Activated naive CD4-positive, alpha-beta T cell treated with anti-CD3 and anti-CD28 coated beads, Interleukin-2, amount 10 ng/mL, durations not matched to agents 7 days and 5 days (primary cell): ENCODE measurements at regions not wholly inside any gene's neighbourhood (a gene's known extent, or its start where the extent isn't known, plus 50 kb on each side); places are given as distances from the start of the nearest gene placed in this dataset.
A peak's percentile ranks its signal among the peaks of the same experiment; 100 is the strongest.
"Not testable (repeated sequence)": the region's sequence is repeated elsewhere in the genome, so short reads cannot be mapped to it uniquely, and the experiment has no call there.

Source experiments
- CTCF ChIA-PET: fragments of 350-600 bp; sonication (Branson Sonifier 250); formaldehyde crosslinking; loops from one replicate; lab custom pipeline; 2021; ENCODE audit warnings: antibody characterized with exemption; lab: Charles Lee
- DNase-seq: peaks from one replicate; pipeline ENCODE4 v3.0.0-alpha.2; 2020
- H3K27ac Mint-ChIP-seq: one replicate; pipeline ENCODE4 v1.8.0; 2021; ENCODE audit warnings: mild to moderate bottlenecking, moderate library complexity, mixed read lengths
- H3K27me3 Mint-ChIP-seq: one replicate; pipeline ENCODE4 v1.8.0; 2021; ENCODE audit warnings: mild to moderate bottlenecking, mixed read lengths
- H3K36me3 Mint-ChIP-seq: one replicate; pipeline ENCODE4 v1.8.0; 2021; ENCODE audit warnings: mixed read lengths
- H3K4me1 Mint-ChIP-seq: one replicate; pipeline ENCODE4 v1.8.0; 2021; ENCODE audit warnings: mixed read lengths
- H3K4me3 Mint-ChIP-seq: one replicate; pipeline ENCODE4 v1.8.0; 2021; ENCODE audit warnings: mild to moderate bottlenecking, moderate library complexity, mixed read lengths
- H3K9me3 Mint-ChIP-seq: one replicate; pipeline ENCODE4 v1.8.0; 2021; ENCODE audit warnings: mixed read lengths

GRCh38 chr21:35179990-35180540 is 131.0 kb upstream of the RUNX1 start:
- Mint-ChIP-seq H3K36me3 (peaks cover 8% of the 10 kb centered on the region), H3K9me3 (peaks cover 12% of the 10 kb centered on the region), H3K4me3 (no peak overlapping the region), H3K27ac (no peak overlapping the region), H3K4me1 (no peaks in the 10 kb centered on the region), H3K27me3 (no peaks in the 10 kb centered on the region)
- DNase-seq = no peak
- CTCF ChIA-PET = no interaction called here

DNA sequence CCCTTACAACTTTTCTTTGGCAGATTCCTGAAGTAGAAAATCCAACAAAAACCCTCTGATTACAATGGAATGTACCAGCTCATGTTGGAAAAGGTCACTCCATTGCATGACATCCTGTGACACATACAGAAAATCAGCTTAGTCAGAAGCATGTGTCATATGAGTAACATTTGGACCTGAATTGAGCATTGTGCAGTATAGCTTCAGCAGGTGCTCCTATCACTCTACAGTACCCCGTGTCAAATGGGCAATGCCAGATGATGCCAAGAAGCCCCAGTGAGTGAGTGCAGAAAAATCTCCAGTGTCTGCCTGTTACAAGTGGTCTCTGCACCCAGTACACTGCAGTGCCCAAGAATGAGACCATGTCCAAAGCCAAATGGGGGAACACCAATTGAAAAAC is 129.7 kb upstream of the RUNX1 start:
- no peak for DNase-seq
- Mint-ChIP-seq H3K27ac (no peak overlapping the region), H3K36me3 (peaks cover 9% of the 10 kb centered on the region)

DNA sequence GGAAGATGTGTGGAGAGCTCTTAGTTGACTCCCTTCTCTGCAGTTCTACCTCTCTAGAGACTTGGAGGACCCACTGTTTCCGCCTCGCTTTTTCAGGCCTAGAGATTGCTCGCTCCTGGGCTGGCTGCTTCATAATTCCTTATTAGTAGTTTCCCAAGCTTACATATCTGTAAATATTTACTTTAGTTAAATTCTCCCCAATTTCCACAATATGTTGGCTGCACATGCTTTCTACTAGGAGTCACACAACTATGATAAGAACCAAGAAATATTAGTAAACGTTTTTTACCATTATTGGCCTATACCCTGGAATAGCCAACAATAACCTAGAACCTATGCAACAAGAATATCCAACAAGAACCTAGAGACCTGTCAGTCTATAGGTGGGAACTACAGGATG is 129.0 kb upstream of the RUNX1 start:
- CTCF ChIA-PET = no interaction called here
- Mint-ChIP-seq H3K36me3 (peaks cover 8% of the 10 kb centered on the region), H3K9me3 (peaks cover 14% of the 10 kb centered on the region), H3K4me1 (peaks cover 10% of the 10 kb centered on the region), H3K27ac (no peak overlapping the region), H3K4me3 (no peak overlapping the region), H3K27me3 (no peaks in the 10 kb centered on the region)
- no peak for DNase-seq

More for the DNA sequence above, 129.7 kb upstream of the RUNX1 start:
- Mint-ChIP-seq H3K4me1 (peaks cover 2% of the 10 kb centered on the region), H3K27me3 (no peaks in the 10 kb centered on the region), H3K9me3 (peaks cover 14% of the 10 kb centered on the region), H3K4me3 (no peak overlapping the region)
- CTCF ChIA-PET = no interaction called here

DNA sequence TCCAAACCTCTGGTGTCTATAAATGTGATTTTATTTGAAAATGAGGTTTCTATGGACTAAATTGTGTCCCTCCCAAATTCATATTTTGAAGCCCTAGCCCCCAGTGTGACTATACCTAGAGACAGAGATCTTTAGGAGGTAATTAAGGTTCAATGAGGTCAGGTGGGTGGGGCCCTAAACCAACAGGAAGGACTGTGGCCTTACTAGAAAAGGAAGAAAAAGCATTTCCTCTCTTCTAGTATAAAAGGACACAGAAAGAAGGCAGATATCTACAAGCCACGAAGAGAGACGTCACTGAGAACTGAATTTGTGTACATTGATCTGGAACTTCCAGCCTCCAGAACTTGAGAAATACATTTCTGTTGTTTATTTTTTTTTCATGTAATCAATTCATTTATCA is 123.1 kb upstream of the RUNX1 start:
- Mint-ChIP-seq H3K4me3 (no peak overlapping the region), H3K9me3 (peaks cover 25% of the 10 kb centered on the region), H3K4me1 (peaks cover 41% of the 10 kb centered on the region), H3K27me3 (no peaks in the 10 kb centered on the region), H3K36me3 (peaks cover 24% of the 10 kb centered on the region), H3K27ac (peak overlapping the region; percentile 87)
- DNase-seq = peak; percentile 60
- CTCF ChIA-PET = no interaction called here

DNA sequence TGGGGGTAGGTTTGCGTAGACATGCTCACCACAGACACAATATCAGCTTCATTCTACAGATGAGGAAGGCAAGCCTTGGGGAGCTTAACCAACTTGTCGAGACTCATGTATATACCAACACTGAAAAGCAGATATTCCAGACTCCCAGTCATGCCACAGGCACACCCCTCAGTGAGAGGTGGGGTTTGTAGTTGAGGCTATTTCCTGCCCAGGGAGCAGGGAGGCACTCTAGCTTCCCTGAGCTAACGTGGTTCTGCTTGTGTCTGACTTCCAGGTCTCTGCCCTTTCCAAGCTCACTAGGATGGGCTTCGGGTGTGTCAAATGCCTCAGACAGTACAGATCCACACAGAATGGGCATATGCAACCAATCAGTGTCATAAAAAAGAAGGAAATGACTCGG is 122.3 kb upstream of the RUNX1 start:
- H3K27me3 Mint-ChIP-seq = peaks cover 4% of the 10 kb centered on the region
- peaks cover 24% of the 10 kb centered on the region for H3K36me3 Mint-ChIP-seq
- peaks cover 41% of the 10 kb centered on the region for H3K4me1 Mint-ChIP-seq
- H3K9me3 Mint-ChIP-seq = peaks cover 23% of the 10 kb centered on the region
- CTCF ChIA-PET = no interaction called here
- H3K4me3 Mint-ChIP-seq = no peak overlapping the region
- no peak for DNase-seq
- H3K27ac Mint-ChIP-seq = peak overlapping the region; percentile 15

- CTCF ChIA-PET = no interaction called here
- Mint-ChIP-seq H3K4me3 (no peak overlapping the region), H3K36me3 (peaks cover 24% of the 10 kb centered on the region), H3K27me3 (peaks cover 4% of the 10 kb centered on the region), H3K9me3 (peaks cover 19% of the 10 kb centered on the region), H3K4me1 (peaks cover 41% of the 10 kb centered on the region), H3K27ac (peak overlapping the region; percentile 15)
- DNase-seq = no peak
Observed at GRCh38 chr21:35170818-35171217, 121.7 kb upstream of the RUNX1 start.

DNA sequence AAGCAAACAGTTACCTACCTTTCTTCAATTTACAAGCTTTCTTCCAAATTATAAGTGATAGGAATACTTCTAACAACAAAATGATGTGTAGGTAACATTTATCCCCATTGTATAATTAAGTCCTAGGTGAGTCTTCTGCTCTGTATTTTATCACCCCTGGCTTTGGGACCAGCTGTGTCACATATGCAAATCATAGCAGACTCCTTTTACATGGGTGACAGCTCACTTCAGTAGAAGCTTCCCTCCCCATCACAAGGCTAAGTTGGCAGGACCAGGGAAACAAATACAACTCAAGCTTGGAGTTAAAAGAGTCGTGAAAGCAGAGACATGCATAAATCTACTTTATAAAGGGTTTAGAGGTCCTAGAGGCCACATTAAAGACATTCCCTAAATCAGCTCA is 121.1 kb upstream of the RUNX1 start:
- H3K4me3 Mint-ChIP-seq = no peak overlapping the region

DNA sequence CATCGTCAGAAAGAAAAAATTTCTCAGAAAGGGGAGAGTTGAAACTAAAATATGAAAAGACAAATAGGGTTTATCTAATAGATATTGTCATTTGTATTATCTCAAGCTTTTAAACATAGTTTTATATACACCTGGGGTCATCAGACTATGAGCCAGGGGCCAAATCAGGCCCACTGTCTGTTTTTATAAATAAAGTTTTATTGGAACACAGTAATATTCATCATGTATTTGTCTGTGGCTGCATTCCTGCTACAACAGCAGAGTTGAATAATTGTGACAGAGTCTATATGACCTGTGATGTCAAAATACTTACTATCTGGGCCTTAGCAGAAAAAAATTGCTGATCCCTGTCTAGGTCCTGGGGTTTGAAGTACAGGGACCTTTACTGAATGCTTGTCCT is 120.5 kb upstream of the RUNX1 start:
- CTCF ChIA-PET = no interaction called here
- H3K4me3 Mint-ChIP-seq = no peak overlapping the region

More for the DNA sequence above, 121.1 kb upstream of the RUNX1 start:
- Mint-ChIP-seq H3K27me3 (peaks cover 4% of the 10 kb centered on the region), H3K9me3 (peaks cover 22% of the 10 kb centered on the region), H3K27ac (no peak overlapping the region), H3K36me3 (peaks cover 23% of the 10 kb centered on the region), H3K4me1 (peaks cover 41% of the 10 kb centered on the region)
- CTCF ChIA-PET = no interaction called here
- DNase-seq = no peak

DNA sequence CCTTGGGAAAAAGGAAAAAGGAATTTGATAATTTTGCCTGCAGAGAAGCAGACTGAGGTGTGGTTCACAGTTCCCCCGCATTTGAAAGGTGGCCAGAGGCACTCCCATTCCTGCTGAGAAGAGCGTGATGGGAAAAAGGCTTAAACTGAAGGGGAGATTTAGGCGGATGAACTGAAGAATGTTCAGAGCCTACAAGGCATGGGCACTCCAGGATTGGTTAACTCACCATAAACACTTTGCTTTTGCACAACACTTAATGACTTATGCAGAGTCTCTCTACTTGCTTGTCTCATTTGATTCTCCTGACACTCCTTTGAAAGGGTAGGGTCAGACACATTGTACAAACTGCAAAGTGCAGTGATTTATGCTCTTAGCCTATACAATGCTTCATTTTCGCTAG is 119.6 kb upstream of the RUNX1 start:
- H3K27me3 Mint-ChIP-seq = peaks cover 4% of the 10 kb centered on the region
- no peak for DNase-seq
- H3K4me3 Mint-ChIP-seq = no peak overlapping the region
- peaks cover 38% of the 10 kb centered on the region for H3K4me1 Mint-ChIP-seq
- H3K27ac Mint-ChIP-seq = no peak overlapping the region
- H3K36me3 Mint-ChIP-seq = peaks cover 20% of the 10 kb centered on the region
- CTCF ChIA-PET = no interaction called here
- H3K9me3 Mint-ChIP-seq = peaks cover 21% of the 10 kb centered on the region

More for the DNA sequence above, 120.5 kb upstream of the RUNX1 start:
- H3K27me3 Mint-ChIP-seq = peaks cover 4% of the 10 kb centered on the region
- H3K27ac Mint-ChIP-seq = no peak overlapping the region
- peaks cover 41% of the 10 kb centered on the region for H3K4me1 Mint-ChIP-seq
- H3K36me3 Mint-ChIP-seq = peaks cover 20% of the 10 kb centered on the region
- DNase-seq = no peak
- H3K9me3 Mint-ChIP-seq = peaks cover 21% of the 10 kb centered on the region

GRCh38 chr21:35164971-35165483 is 115.9 kb upstream of the RUNX1 start:
- CTCF ChIA-PET = no interaction called here
- Mint-ChIP-seq H3K9me3 (peaks cover 7% of the 10 kb centered on the region), H3K27ac (no peak overlapping the region), H3K27me3 (peaks cover 4% of the 10 kb centered on the region), H3K4me3 (no peak overlapping the region), H3K36me3 (no peaks in the 10 kb centered on the region), H3K4me1 (peaks cover under 1% of the 10 kb centered on the region)
- DNase-seq = no peak

GRCh38 chr21:35164380-35164779 is 115.3 kb upstream of the RUNX1 start:
- H3K27me3 Mint-ChIP-seq = peaks cover 4% of the 10 kb centered on the region
- CTCF ChIA-PET = no interaction called here
- H3K27ac Mint-ChIP-seq = no peak overlapping the region
- no peak overlapping the region for H3K4me3 Mint-ChIP-seq
- DNase-seq = no peak
- H3K4me1 Mint-ChIP-seq = no peaks in the 10 kb centered on the region
- peaks cover 13% of the 10 kb centered on the region for H3K9me3 Mint-ChIP-seq
- no peaks in the 10 kb centered on the region for H3K36me3 Mint-ChIP-seq

- H3K4me1 Mint-ChIP-seq = no peaks in the 10 kb centered on the region
- CTCF ChIA-PET = no interaction called here
Observed at GRCh38 chr21:35163411-35163810, 114.3 kb upstream of the RUNX1 start.

DNA sequence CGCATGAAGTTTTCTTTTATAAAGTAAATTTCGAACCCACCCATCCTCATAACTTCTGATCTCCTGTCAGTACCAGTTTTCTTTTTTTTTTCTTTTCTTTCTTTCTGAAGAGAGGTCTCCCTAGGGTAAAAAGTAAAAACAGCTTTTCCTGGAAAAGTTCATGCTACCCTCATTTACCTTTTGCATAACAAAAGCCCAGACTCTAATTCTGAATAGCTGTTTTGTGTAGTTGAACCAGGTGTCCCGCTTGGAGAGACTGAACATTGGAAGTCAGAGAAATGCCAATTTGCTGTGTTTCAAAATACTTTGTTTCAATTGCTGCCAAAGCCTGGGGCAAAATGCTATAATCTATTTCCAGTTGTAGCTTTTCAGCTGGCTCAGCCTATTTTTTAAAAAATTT is 113.7 kb upstream of the RUNX1 start:
- no peak overlapping the region for H3K4me3 Mint-ChIP-seq
- H3K9me3 Mint-ChIP-seq = peaks cover 22% of the 10 kb centered on the region
- no peaks in the 10 kb centered on the region for H3K4me1 Mint-ChIP-seq
- CTCF ChIA-PET = no interaction called here
- peaks cover 4% of the 10 kb centered on the region for H3K27me3 Mint-ChIP-seq
- H3K27ac Mint-ChIP-seq = no peak overlapping the region
- H3K36me3 Mint-ChIP-seq = no peaks in the 10 kb centered on the region
- DNase-seq = no peak

More at GRCh38 chr21:35163411-35163810, 114.3 kb upstream of the RUNX1 start:
- no peak for DNase-seq
- H3K4me3 Mint-ChIP-seq = no peak overlapping the region
- H3K36me3 Mint-ChIP-seq = no peaks in the 10 kb centered on the region
- H3K27me3 Mint-ChIP-seq = peaks cover 4% of the 10 kb centered on the region
- peaks cover 17% of the 10 kb centered on the region for H3K9me3 Mint-ChIP-seq
- H3K27ac Mint-ChIP-seq = no peak overlapping the region

DNA sequence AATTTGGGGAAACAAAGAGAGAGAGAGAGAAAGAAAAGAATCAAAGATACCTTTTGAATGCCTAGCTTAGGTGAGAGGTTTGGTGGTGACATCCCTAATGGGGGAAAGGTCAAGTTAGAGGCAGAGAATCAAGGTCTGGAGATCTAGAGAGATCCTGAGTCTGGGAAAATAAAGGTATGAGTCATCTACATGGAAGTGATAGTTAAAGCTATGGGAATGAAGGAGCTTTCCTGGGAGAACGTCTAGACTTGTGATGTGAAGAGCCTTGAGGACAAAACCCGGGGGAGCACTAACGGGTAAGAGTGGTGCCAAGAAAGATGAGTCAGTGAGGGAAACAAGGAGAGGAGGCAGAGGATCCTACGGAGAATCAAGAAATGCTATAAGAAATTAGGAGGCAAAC is 110.8 kb upstream of the RUNX1 start:
- no peak overlapping the region for H3K27ac Mint-ChIP-seq
- H3K4me1 Mint-ChIP-seq = no peaks in the 10 kb centered on the region
- H3K9me3 Mint-ChIP-seq = peaks cover 22% of the 10 kb centered on the region
- DNase-seq = no peak
- CTCF ChIA-PET = no interaction called here
- no peak overlapping the region for H3K4me3 Mint-ChIP-seq
- no peaks in the 10 kb centered on the region for H3K36me3 Mint-ChIP-seq
- H3K27me3 Mint-ChIP-seq = no peaks in the 10 kb centered on the region

DNA sequence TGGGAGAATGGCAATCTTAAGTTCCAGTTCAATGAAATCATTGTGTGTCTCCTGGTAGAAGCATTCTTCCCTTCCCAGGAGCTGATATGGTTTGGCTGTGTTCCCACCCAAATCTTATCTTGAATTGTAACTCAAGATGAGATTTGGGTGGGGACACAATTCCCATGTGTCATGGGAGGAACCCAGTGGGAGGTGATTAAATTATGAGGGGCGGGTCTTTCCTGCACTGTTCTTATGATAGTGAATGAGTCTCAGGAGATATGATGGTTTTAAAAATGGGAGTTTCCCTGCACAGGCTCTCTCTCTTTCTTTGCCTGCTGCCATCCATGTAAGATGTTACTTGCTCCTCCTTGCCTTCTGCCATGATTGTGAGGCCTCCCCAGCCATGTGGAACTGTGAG is 108.3 kb upstream of the RUNX1 start:
- H3K4me1 Mint-ChIP-seq, H3K36me3 Mint-ChIP-seq, H3K4me3 Mint-ChIP-seq, H3K27ac Mint-ChIP-seq, CTCF ChIA-PET, DNase-seq, H3K27me3 Mint-ChIP-seq: not testable (repeated sequence)
- peaks cover 22% of the 10 kb centered on the region for H3K9me3 Mint-ChIP-seq
